Stimulated activated effector memory CD8-positive, alpha-beta T cell treated with anti-CD3 and anti-CD28 coated beads, Interleukin-12 subunit alpha, Interleukin-12 subunit beta, amount 100 ng/mL, for 72 hours (primary cell): ENCODE measurements at regions not wholly inside any gene's neighbourhood (a gene's known extent, or its start where the extent isn't known, plus 50 kb on each side); places are given as distances from the start of the nearest gene placed in this dataset.

Source experiments
- ATAC-seq: fragments of 150-1000 bp; cut with Tn5 transposase; 2 replicates; pipeline ENCODE4 v1.10.0; 2021
- DNase-seq, 2 donors: peaks; one replicate each; pipeline ENCODE4 v3.0.0; 2021 to 2022; ENCODE audit warnings: low spot score in 2 of 2
- H3K27ac Mint-ChIP-seq: one replicate; pipeline ENCODE4 v1.8.0; 2022; ENCODE audit warnings: mild to moderate bottlenecking, mixed read lengths
- H3K36me3 Mint-ChIP-seq: one replicate; pipeline ENCODE4 v1.8.0; 2022; ENCODE audit warnings: mild to moderate bottlenecking, mixed read lengths
- H3K4me1 Mint-ChIP-seq: one replicate; pipeline ENCODE4 v1.8.0; 2022; ENCODE audit warnings: mixed read lengths
- H3K4me3 Mint-ChIP-seq: one replicate; pipeline ENCODE4 v1.8.0; 2022; ENCODE audit warnings: mild to moderate bottlenecking, mixed read lengths
- H3K9me3 Mint-ChIP-seq: one replicate; pipeline ENCODE4 v1.8.0; 2022; ENCODE audit warnings: mixed read lengths

DNA sequence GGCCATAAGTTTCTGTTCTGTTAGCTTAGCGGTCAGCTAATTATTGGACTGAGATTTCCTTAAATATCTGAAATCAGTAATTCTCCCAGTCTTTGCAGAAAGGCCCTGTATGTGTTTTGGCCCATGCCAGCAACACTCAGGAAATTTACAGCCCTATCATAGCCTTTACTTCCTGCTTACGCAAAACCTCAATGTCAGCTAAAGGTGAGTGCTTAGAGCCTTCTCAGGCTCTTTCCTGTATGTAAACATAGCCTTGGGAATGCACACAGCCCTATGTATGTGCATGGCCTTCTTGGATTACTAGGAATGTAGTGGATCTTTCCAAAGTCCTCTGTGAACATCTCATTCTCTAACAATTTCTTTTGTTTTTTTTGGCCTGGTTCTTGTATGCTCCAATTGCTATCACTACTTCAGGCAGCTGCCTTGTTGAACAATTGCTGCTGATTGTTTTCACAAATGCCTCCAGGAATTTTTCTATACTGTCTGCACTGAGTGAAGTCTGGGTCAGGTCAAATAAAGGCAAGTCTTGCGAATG lies 200.0 kb downstream of the PPP1R2C start:
- H3K27ac Mint-ChIP-seq, result no peak overlapping the region
- no peak overlapping the region for H3K4me3 Mint-ChIP-seq
- DNase-seq (no peak), ATAC-seq (no peak)
- H3K9me3 Mint-ChIP-seq, result no peaks in the 10 kb centered on the region
- H3K36me3 Mint-ChIP-seq, result no peaks in the 10 kb centered on the region
- peaks cover 7% of the 10 kb centered on the region for H3K4me1 Mint-ChIP-seq

DNA sequence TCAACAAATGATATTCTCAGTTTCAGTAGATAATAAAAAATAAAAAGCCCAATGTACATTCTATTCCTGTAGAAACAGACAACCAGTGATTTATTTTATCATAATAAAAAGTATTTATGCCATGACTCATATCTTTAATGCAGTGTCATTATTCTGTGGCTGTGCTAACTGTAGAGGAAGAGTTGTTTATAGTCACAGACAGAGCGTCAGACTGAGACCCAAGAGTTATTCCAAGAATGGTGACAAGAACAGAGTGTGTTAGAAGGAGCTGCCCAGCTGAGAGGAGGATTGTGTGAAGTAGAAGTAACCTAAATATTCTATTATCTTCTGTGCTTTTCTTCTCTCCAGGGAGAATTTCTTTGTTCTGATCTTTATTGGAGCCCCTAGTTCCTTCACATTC lies 210.7 kb downstream of the PPP1R2C start:
- no peaks in the 10 kb centered on the region for H3K4me1 Mint-ChIP-seq
- ATAC-seq (no peak), DNase-seq (no peak)
- H3K4me3 Mint-ChIP-seq, result no peak overlapping the region
- H3K27ac Mint-ChIP-seq, result no peak overlapping the region
- no peaks in the 10 kb centered on the region for H3K9me3 Mint-ChIP-seq
- H3K36me3 Mint-ChIP-seq, result no peaks in the 10 kb centered on the region

DNA sequence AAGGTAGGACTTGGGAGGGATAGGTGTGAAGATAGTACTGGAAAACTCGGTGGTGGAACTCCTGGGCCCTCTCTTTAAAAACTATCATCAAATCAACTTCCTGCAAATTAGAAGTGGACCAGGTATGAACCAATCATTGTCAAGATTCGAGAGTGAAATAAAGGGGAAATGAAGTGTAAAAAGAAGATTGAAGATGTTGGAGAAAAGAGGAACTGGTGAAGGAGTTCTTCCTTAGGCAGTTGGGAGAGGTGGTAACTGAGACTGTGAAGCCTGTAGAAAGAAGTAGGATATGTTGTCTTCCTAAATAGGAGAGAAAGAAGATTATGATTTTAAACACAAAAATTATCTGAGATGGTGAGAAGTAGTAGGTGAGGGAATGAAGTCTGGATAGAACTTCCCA lies 212.2 kb downstream of the PPP1R2C start:
- Mint-ChIP-seq H3K4me1 (no peaks in the 10 kb centered on the region), H3K36me3 (no peaks in the 10 kb centered on the region), H3K4me3 (no peak overlapping the region), H3K9me3 (no peaks in the 10 kb centered on the region), H3K27ac (no peak overlapping the region)
- no peak for ATAC-seq
- DNase-seq, result no peak

DNA sequence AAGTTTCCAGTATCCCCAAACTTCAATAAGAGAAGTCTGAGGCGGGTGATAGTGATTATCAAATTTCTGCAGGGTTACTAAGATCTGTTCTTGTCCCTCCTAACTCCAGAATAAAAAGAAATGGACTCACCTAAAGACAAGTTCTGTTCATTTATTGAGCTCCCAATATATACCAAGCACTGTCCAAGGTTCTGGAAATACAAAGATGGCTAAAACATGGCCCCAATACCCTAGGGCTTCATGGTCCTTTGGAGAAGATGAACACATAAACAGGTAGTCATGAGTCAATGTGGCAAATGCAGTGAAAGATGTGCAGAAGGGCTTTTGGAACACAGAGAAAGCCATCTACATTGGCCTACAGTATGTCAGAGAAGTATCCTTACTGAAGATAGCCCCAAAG lies 231.2 kb downstream of the PPP1R2C start:
- no peaks in the 10 kb centered on the region for H3K36me3 Mint-ChIP-seq
- H3K4me3 Mint-ChIP-seq, result no peak overlapping the region
- no peaks in the 10 kb centered on the region for H3K4me1 Mint-ChIP-seq
- no peak for ATAC-seq
- no peak overlapping the region for H3K27ac Mint-ChIP-seq
- DNase-seq, result no peak
- H3K9me3 Mint-ChIP-seq, result no peaks in the 10 kb centered on the region

DNA sequence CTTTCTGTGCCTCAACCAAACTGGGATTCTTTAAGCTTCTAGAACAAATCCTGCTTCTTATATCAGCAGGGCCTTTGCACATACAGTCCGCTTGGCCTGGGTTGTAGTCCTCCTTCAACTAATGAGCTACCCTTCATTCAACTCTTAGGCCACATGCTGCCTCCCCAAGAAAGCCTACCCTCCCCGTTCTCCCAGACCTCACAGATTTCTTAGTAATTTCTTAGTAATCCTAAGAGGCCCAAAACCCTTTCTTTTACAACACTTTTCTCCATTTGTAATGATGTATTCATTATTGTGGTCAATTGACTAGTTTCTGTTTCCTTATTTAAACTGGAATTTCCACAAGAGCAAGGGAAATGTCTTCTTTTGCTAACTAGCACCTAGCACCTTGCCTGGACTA lies 233.1 kb downstream of the PPP1R2C start:
- no peak for ATAC-seq
- H3K27ac Mint-ChIP-seq, result no peak overlapping the region

DNA sequence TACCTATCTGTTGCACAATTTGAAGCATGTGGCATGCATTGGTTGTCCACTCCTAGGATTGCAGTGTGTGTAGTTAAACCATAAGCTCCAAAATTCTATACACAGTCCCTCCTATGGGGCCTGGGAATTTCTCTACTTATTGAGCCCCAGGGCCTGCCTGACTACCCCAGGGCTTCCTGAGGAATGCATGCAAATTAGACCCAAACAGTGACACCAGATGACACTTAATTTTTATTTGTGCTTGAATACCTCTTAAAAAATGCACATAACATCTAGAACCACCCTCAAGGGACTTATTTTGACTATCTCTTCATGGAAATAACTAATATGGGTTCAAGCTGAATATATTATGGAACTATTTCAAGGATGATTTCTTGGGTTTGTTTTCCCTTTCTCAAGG lies 236.4 kb downstream of the PPP1R2C start:
- Mint-ChIP-seq H3K27ac (no peak overlapping the region), H3K9me3 (no peaks in the 10 kb centered on the region), H3K36me3 (no peaks in the 10 kb centered on the region), H3K4me3 (no peak overlapping the region), H3K4me1 (peaks cover 8% of the 10 kb centered on the region)
- DNase-seq (no peak), ATAC-seq (no peak)

More for the DNA sequence above, 233.1 kb downstream of the PPP1R2C start:
- DNase-seq, result no peak
- Mint-ChIP-seq H3K36me3 (no peaks in the 10 kb centered on the region), H3K4me1 (no peaks in the 10 kb centered on the region), H3K4me3 (no peak overlapping the region), H3K9me3 (no peaks in the 10 kb centered on the region)

DNA sequence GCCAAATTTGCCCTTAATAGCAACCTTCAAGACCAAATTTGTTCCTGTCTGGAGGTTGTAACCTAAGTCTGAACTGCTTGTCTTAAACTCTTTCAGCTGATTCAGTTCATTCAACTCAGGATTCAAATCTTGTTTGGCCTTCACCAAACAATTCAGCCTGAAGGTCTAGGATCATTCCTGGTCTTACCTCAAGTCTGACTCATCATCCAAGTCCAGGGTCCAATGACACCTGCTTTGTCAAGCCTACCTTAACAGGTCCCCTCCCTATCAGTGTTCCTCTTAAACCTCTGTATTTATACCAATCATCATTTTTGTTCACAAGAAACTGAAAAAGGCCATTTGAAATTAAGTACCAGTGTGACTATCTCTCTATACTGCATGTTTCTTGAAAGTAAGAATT lies 237.8 kb downstream of the PPP1R2C start:
- Mint-ChIP-seq H3K36me3 (no peaks in the 10 kb centered on the region), H3K4me1 (peaks cover 8% of the 10 kb centered on the region), H3K4me3 (no peak overlapping the region), H3K9me3 (no peaks in the 10 kb centered on the region), H3K27ac (no peak overlapping the region)
- DNase-seq, result no peak
- ATAC-seq, result no peak

DNA sequence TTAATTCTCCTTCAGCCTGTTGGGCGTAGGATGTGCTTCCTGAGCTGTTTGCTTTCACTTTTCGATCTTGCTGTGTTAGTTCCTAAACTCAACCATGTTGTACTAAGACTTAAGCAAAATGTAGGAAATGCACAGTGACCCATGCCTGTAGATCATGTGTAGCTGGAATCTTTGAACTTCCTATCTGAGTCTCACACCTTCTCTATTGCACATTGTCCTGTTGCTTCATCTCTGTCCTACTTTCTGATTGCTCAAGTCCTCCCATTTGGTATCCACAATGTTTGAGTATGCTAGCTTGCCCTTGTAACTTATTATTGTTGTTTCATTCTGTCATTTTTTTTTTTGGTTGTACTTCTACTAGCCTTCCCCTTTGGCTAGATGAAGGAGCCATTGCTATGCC lies 239.6 kb downstream of the PPP1R2C start:
- Mint-ChIP-seq H3K9me3 (no peaks in the 10 kb centered on the region), H3K4me3 (no peak overlapping the region), H3K4me1 (peaks cover 8% of the 10 kb centered on the region), H3K36me3 (no peaks in the 10 kb centered on the region), H3K27ac (no peak overlapping the region)
- DNase-seq (no peak), ATAC-seq (no peak)

DNA sequence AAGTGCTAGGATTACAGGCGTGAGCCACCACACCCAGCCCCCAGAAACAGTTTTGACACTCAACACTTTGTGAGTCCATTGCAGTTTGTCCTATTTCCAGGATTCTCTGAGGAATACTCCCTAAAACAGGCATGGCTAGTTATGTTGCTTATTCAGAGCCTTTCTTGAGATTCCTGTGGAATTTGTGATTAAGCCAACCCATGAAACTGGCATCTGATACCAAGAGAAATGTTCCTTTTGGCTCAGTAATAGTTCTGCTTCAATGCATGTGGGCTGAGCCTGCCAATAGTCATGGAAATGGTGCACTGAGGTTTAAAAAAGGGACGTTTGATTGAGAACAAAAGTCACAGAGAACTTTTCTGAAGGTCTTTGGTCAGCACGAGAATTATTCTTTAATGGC lies 241.7 kb downstream of the PPP1R2C start:
- DNase-seq, result no peak
- no peaks in the 10 kb centered on the region for H3K9me3 Mint-ChIP-seq
- H3K27ac Mint-ChIP-seq, result no peak overlapping the region
- no peaks in the 10 kb centered on the region for H3K36me3 Mint-ChIP-seq
- ATAC-seq, result no peak
- peaks cover 8% of the 10 kb centered on the region for H3K4me1 Mint-ChIP-seq
- H3K4me3 Mint-ChIP-seq, result no peak overlapping the region

DNA sequence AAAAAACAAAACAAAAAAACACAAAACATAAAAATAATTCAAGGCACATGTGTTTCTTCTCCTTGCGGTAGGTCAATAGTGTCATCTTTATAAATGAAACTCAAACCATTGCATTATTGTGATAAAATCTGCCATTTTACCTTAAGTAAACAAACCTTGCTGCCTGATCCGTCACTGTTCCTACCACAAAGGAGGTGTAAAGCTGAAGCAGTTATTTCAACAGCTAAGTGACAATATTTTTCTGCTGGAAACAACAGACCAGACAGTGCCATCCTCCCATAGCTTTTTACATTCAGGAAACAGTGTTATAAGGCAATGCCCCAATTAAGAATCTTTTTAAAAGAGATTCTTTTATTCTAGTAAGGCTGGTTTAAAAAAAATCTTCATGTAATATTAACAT lies 242.7 kb downstream of the PPP1R2C start:
- Mint-ChIP-seq H3K27ac (no peak overlapping the region), H3K36me3 (no peaks in the 10 kb centered on the region), H3K4me3 (no peak overlapping the region), H3K4me1 (peaks cover 8% of the 10 kb centered on the region), H3K9me3 (no peaks in the 10 kb centered on the region)
- no peak for DNase-seq
- ATAC-seq, result no peak

DNA sequence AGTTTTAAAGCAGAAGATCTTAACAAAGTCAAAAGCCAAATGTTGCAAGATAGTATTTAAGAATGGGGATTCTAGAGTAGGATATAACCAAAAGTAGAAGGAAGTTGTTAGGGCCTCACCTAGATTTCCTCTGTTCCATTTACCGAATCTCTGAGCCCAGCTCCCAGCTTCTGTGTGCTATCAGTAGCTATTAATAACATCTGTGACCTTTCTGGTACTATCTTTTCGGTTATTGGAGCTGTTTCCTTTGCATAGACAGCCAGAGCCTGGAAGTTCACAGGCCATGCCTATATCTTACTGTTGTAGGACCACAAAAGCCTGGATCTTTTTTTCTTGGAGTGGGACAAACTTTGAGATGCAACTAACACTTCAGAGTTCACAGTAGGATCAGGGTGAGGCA lies 244.2 kb downstream of the PPP1R2C start:
- DNase-seq (no peak), ATAC-seq (no peak)
- peaks cover 6% of the 10 kb centered on the region for H3K4me1 Mint-ChIP-seq

DNA sequence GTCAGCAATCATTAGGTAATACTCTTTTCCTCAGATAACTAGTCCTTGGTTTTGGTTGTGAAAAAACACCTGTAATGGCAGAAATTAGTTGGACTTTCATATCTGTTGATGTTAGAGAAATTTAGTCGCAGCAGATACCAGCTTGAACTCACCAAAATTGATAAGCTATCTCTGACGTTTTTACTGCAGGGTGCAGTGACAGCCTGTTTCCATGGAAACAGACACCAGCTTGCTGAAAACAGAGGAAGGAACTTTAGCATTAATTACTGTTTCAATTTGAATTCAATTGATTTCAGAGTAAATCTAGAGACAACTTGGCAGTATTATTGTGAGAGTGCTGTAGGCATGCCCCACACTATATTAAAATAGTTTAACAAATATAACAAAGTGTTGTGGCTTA lies 246.5 kb downstream of the PPP1R2C start:
- DNase-seq (no peak), ATAC-seq (no peak)
- Mint-ChIP-seq H3K36me3 (no peaks in the 10 kb centered on the region), H3K27ac (peak overlapping the region; percentile 29), H3K4me1 (no peaks in the 10 kb centered on the region), H3K9me3 (peaks cover 7% of the 10 kb centered on the region), H3K4me3 (no peak overlapping the region)

More for the DNA sequence above, 244.2 kb downstream of the PPP1R2C start:
- Mint-ChIP-seq H3K9me3 (peaks cover 3% of the 10 kb centered on the region), H3K4me3 (no peak overlapping the region), H3K36me3 (no peaks in the 10 kb centered on the region), H3K27ac (no peak overlapping the region)

DNA sequence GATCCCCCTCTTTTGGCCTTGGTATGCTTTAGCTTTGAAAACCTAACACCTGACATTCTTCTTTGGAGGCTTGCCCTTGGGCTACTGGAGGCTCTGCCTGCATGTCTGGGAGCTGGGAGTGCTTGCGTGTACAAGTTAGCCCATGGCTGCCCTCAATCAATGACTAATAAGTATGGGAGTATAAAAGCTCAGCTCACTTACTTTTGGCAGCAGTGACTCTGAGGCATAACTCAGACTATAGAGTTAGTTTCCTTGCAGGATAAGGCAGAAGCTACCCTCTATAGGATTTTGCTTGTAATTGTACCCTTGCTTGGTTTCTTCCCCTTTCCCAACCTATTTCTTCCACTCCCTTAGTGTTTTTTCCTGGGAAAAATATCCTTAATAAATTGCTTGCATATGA lies 247.9 kb downstream of the PPP1R2C start:
- Mint-ChIP-seq H3K4me1 (no peaks in the 10 kb centered on the region), H3K27ac (no peak overlapping the region), H3K36me3 (no peaks in the 10 kb centered on the region), H3K4me3 (no peak overlapping the region), H3K9me3 (peaks cover 7% of the 10 kb centered on the region)
- ATAC-seq (no peak), DNase-seq (no peak)

DNA sequence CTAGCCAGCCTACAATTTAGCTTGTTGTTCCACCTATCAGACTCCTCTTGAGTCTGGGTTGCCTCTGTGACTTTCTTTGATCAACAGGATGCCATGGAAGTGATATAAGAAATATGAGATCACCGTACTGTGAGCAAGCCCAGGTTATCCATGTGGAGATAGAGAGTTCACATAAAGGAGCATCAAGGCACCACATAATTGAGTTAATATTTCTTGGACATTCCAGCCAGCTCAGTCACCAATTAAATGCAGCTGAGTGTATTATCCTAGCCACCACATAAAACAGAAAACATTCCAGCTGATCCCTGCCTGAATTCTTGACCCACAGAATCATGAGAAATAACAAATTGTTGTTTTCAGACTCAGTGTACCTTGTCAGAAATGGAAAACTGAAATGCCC lies 253.6 kb downstream of the PPP1R2C start:
- peaks cover 7% of the 10 kb centered on the region for H3K9me3 Mint-ChIP-seq
- ATAC-seq (no peak), DNase-seq (no peak)
- no peaks in the 10 kb centered on the region for H3K36me3 Mint-ChIP-seq
- no peak overlapping the region for H3K27ac Mint-ChIP-seq
- H3K4me3 Mint-ChIP-seq, result no peak overlapping the region
- no peaks in the 10 kb centered on the region for H3K4me1 Mint-ChIP-seq

DNA sequence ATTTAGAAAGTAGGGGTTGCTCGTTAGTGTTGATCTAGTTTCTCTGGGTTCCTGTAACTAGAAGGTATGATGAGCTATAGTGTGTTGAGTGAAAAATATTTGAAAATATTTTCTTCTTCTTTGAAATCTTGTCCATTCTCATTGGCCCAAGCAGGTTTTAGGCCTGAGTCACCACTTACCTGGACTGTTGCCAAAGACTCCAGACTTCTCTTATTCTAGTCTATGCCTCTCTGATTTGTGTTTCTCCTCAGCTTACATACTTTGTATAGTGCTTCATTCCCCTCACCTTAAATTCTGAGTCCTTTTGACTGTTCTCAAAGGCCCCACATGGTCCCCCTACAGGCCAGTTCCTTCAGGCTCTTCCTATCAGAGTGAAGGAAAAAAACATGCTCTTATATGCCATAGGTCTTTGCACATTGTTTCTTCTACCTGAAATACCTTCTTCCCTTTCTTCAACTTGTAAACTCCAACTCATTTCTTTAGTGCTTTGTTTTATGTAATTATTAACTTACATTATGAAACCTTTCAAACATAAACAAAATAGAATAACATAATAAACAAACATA lies 258.2 kb downstream of the PPP1R2C start:
- Mint-ChIP-seq H3K36me3 (no peaks in the 10 kb centered on the region), H3K27ac (no peak overlapping the region), H3K4me3 (no peak overlapping the region), H3K4me1 (no peaks in the 10 kb centered on the region), H3K9me3 (no peaks in the 10 kb centered on the region)
- DNase-seq (no peak), ATAC-seq (no peak)

DNA sequence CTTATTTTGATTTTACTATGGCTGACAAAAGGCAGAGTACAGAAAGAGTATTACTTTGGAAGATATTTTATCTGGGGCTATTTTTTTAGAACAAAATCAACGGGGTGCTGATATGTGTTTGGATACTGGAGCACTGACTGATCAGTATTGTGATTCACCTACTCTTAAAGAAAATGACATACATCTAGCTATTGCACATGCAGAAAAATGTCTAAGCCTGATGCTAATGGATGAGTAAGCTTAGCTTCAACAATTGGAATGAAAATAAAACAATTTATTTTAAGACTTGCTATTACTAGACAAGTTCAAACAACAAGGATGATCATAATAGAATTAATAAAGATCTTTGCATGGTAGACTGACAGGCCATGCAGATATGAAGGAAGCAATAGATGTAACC lies 262.0 kb downstream of the PPP1R2C start:
- DNase-seq (no peak), ATAC-seq (no peak)
- Mint-ChIP-seq H3K4me3 (no peak overlapping the region), H3K9me3 (no peaks in the 10 kb centered on the region), H3K4me1 (no peaks in the 10 kb centered on the region), H3K27ac (no peak overlapping the region), H3K36me3 (no peaks in the 10 kb centered on the region)

DNA sequence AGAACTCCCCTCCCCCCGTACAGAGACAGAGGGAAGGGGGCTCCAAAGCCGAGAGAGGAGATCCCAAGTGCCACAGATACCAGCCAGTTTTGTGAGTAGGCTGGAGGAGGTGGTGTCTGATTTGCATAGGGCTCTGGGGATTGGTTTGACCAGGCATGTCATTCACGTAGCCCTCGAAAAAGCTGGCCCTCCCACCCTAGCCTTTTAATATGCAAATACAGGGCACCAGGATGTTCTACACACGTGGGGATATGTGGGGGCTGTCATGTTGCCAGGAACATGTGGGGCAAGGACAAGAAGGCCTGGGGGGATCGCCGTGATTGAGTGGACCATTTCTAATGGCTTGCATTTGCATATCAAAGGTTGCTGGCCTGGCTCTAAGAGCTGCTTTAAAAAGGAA lies 272.9 kb downstream of the PPP1R2C start:
- no peaks in the 10 kb centered on the region for H3K36me3 Mint-ChIP-seq
- ATAC-seq (no peak), DNase-seq (no peak)
- no peak overlapping the region for H3K27ac Mint-ChIP-seq
- peaks cover 3% of the 10 kb centered on the region for H3K9me3 Mint-ChIP-seq
- no peak overlapping the region for H3K4me3 Mint-ChIP-seq
- H3K4me1 Mint-ChIP-seq, result no peaks in the 10 kb centered on the region
